Endodermal cell (in vitro differentiated cells): ENCODE measurements at regions not wholly inside any gene's neighbourhood (a gene's known extent, or its start where the extent isn't known, plus 50 kb on each side); places are given as distances from the start of the nearest gene placed in this dataset.

Source experiments
- DNase-seq: peaks from one replicate; pipeline ENCODE4 v3.0.0-alpha.2; 2017
- H3K27ac ChIP-seq: 2 replicates; pipeline ENCODE4 v1.5.1; 2013; ENCODE audit warnings: mild to moderate bottlenecking, low read depth, low read length, moderate library complexity
- H3K27me3 ChIP-seq: 2 replicates; pipeline ENCODE4 v1.6.1; 2013; ENCODE audit warnings: mild to moderate bottlenecking, low read length, moderate library complexity; ENCODE audit not compliant: insufficient read depth, control insufficient read depth, poor library complexity, severe bottlenecking
- H3K36me3 ChIP-seq: 2 replicates; pipeline ENCODE4 v1.7.0; 2013; ENCODE audit warnings: mild to moderate bottlenecking, low read length, moderate library complexity; ENCODE audit not compliant: control insufficient read depth, insufficient read depth
- H3K4me1 ChIP-seq: one replicate; pipeline ENCODE4 v1.7.0; 2013; ENCODE audit warnings: low read length; ENCODE audit not compliant: control insufficient read depth, insufficient read depth
- H3K4me3 ChIP-seq: 2 replicates; pipeline ENCODE4 v1.5.1; 2013; ENCODE audit warnings: mild to moderate bottlenecking, low read length, moderate library complexity
- H3K9ac ChIP-seq: 2 replicates; pipeline ENCODE4 v1.6.1; 2013; ENCODE audit warnings: mild to moderate bottlenecking, low read length, moderate library complexity; ENCODE audit not compliant: poor library complexity, severe bottlenecking; ENCODE audit errors: extremely low read depth
- H3K9me3 ChIP-seq: 2 replicates; pipeline ENCODE4 v1.6.1; 2013; ENCODE audit warnings: mild to moderate bottlenecking, low read length, moderate library complexity; ENCODE audit not compliant: control insufficient read depth
- H3K27ac Mint-ChIP-seq: 2 replicates; pipeline ENCODE4 v1.8.0; 2020; ENCODE audit warnings: mixed read lengths
- H3K27me3 Mint-ChIP-seq: 2 replicates; pipeline ENCODE4 v1.8.0; 2021; ENCODE audit warnings: mild to moderate bottlenecking, mixed read lengths; ENCODE audit not compliant: insufficient read depth
- H3K36me3 Mint-ChIP-seq: 2 replicates; pipeline ENCODE4 v1.8.0; 2020; ENCODE audit warnings: low read depth, mixed read lengths
- H3K4me1 Mint-ChIP-seq: 2 replicates; pipeline ENCODE4 v1.8.0; 2020; ENCODE audit warnings: mixed read lengths
- H3K4me3 Mint-ChIP-seq: 2 replicates; pipeline ENCODE4 v1.8.0; 2020; ENCODE audit warnings: mild to moderate bottlenecking, moderate library complexity, mixed read lengths
- H3K9me3 Mint-ChIP-seq: 2 replicates; pipeline ENCODE4 v1.8.0; 2020; ENCODE audit warnings: mild to moderate bottlenecking, mixed read lengths
- CTCF ChIP-seq: fragments of 200-600 bp; sonication (generic); conservative IDR thresholded peaks from 2 replicates; pipeline ENCODE4 v1.5.0; 2021; ENCODE audit warnings: antibody characterized with exemption, mild to moderate bottlenecking
- WGBS, 2 experiments: methylation state at CpG; one replicate each; pipeline versions ENCODE4 v1.1.5 to v1.1.7; 2013; ENCODE audit warnings: missing lambda C conversion rate in 2 of 2, mixed read lengths in 1 of 2; ENCODE audit not compliant: insufficient coverage in 1 of 2, insufficient read length in 1 of 2; 5-methylcytosine and 5-hydroxymethylcytosine counted together

- Mint-ChIP-seq H3K27me3 (peaks cover 10% of the 10 kb centered on the region), H3K36me3 (peaks cover 2% of the 10 kb centered on the region), H3K27ac (peak overlapping the region; percentile 50), H3K4me1 (peaks cover 29% of the 10 kb centered on the region), H3K4me3 (peak overlapping the region; percentile 23), H3K9me3 (peaks cover 4% of the 10 kb centered on the region)
- no peaks in the 10 kb centered on the region for H3K9me3 ChIP-seq
- H3K4me1 ChIP-seq, result peaks cover 7% of the 10 kb centered on the region
- H3K4me3 ChIP-seq, result no peak overlapping the region
- no peaks in the 10 kb centered on the region for H3K36me3 ChIP-seq
- 46 to 51% methylated on average over 9 to 18 of the region's 18 CpGs for WGBS, 2 experiments
- DNase-seq, result peak; percentile 89
- no peak for TF ChIP-seq CTCF
- H3K27me3 ChIP-seq, result no peaks in the 10 kb centered on the region
- no peak overlapping the region for H3K9ac ChIP-seq
- H3K27ac ChIP-seq, result no peak overlapping the region
Measured at GRCh38 chr11:120057595-120058581, 80.0 kb downstream of the TRIM29 start.

GRCh38 chr11:120057028-120057330, 80.9 kb downstream of the TRIM29 start:
- Mint-ChIP-seq H3K27me3 (peaks cover 10% of the 10 kb centered on the region), H3K27ac (no peak overlapping the region), H3K4me1 (peaks cover 29% of the 10 kb centered on the region), H3K36me3 (peaks cover 2% of the 10 kb centered on the region), H3K9me3 (peaks cover 7% of the 10 kb centered on the region), H3K4me3 (no peak overlapping the region)
- Histone ChIP-seq H3K9me3 (no peaks in the 10 kb centered on the region), H3K27ac (no peak overlapping the region), H3K4me1 (peaks cover 7% of the 10 kb centered on the region), H3K36me3 (no peaks in the 10 kb centered on the region), H3K4me3 (no peak overlapping the region), H3K9ac (no peak overlapping the region), H3K27me3 (no peaks in the 10 kb centered on the region)
- 62% methylated on average over 4 of the region's 4 CpGs; no CpG with 5 or more reads in 1 of the 2 experiments for WGBS, 2 experiments
- no peak for TF ChIP-seq CTCF
- peak; percentile 63 for DNase-seq

GRCh38 chr11:120056301-120057027, 81.4 kb downstream of the TRIM29 start:
- Mint-ChIP-seq H3K9me3 (peaks cover 7% of the 10 kb centered on the region), H3K27me3 (peaks cover 7% of the 10 kb centered on the region), H3K4me3 (no peak overlapping the region), H3K27ac (peak overlapping the region; percentile 50), H3K4me1 (peaks cover 29% of the 10 kb centered on the region), H3K36me3 (peaks cover 2% of the 10 kb centered on the region)
- Histone ChIP-seq H3K9me3 (no peaks in the 10 kb centered on the region), H3K27me3 (no peaks in the 10 kb centered on the region), H3K36me3 (no peaks in the 10 kb centered on the region), H3K4me3 (no peak overlapping the region), H3K27ac (no peak overlapping the region), H3K9ac (no peak overlapping the region), H3K4me1 (peaks cover 7% of the 10 kb centered on the region)
- 92 to 96% methylated on average over 10 of the region's 10 CpGs for WGBS, 2 experiments
- DNase-seq, result peak; percentile 45
- TF ChIP-seq CTCF, result no peak
